A549 (cell line): ENCODE measurements at regions not wholly inside any gene's neighbourhood (a gene's known extent, or its start where the extent isn't known, plus 50 kb on each side); places are given as distances from the start of the nearest gene placed in this dataset.

ENCODE experiments used
- EP300 ChIP-seq, 2 experiments: fragments of >200 bp; sonication (Bioruptor Twin); formaldehyde crosslinking; IDR thresholded peaks; 2 replicates in 1 of 2; 3 replicates in 1 of 2; pipeline ENCODE4 v1.6.1; 2016 to 2017
- MAFK ChIP-seq: fragments of 450-650 bp; IDR thresholded peaks from 2 replicates; pipeline ENCODE4 v1.6.1; 2014; ENCODE audit not compliant: partially characterized antibody
- MYC ChIP-seq: IDR thresholded peaks from 2 replicates; pipeline ENCODE4 v1.6.1; 2012; ENCODE audit warnings: mild to moderate bottlenecking, inconsistent platforms, low read length, improper control_type of control experiment, borderline replicate concordance
- NR3C1 ChIP-seq: fragments of >200 bp; sonication (Bioruptor Twin); formaldehyde crosslinking; IDR thresholded peaks from 3 replicates; pipeline ENCODE4 v1.6.1; 2017
- RCOR1 ChIP-seq: fragments of 150-350 bp; IDR thresholded peaks from 2 replicates; pipeline ENCODE4 v1.6.1; 2014; ENCODE audit warnings: antibody characterized with exemption, low read length, low read depth
- TF ChIP-seq, protein P1 (sequence below): fragments of 200-600 bp; sonication (generic); IDR thresholded peaks from 2 replicates; pipeline ENCODE4 v1.6.1; 2016; ENCODE audit warnings: antibody characterized with exemption, mild to moderate bottlenecking, moderate library complexity
- TF ChIP-seq, protein P2 (sequence below): fragments of >200 bp; sonication (Bioruptor Twin); formaldehyde crosslinking; IDR thresholded peaks from 3 replicates; pipeline ENCODE4 v1.5.1; 2016

DNA sequence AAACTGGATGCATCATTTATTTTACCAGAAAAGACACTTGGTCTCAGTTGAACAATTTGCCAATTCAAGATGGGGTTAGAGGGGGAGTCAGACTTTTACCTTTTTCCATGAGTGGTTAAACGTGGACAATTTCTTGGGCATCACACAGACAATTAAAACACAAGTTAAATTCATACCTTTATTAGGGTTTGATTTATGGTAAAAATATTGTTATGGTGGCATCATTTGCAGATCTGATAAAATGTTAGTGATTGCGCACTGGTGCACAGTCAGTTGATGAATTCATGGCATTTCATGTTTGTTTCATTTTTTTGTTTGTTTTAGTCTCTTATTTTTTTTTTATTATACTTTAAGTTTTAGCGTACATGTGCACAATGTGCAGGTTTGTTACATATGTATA is 399.9 kb downstream of the DOK5 start:
- no peak for TF ChIP-seq RCOR1
- TF ChIP-seq MAFK = no peak
- TF ChIP-seq MYC = no peak
- no peak for TF ChIP-seq EP300 (IDR thresholded peaks at IDR 0.05)
- TF ChIP-seq, protein P1, sequence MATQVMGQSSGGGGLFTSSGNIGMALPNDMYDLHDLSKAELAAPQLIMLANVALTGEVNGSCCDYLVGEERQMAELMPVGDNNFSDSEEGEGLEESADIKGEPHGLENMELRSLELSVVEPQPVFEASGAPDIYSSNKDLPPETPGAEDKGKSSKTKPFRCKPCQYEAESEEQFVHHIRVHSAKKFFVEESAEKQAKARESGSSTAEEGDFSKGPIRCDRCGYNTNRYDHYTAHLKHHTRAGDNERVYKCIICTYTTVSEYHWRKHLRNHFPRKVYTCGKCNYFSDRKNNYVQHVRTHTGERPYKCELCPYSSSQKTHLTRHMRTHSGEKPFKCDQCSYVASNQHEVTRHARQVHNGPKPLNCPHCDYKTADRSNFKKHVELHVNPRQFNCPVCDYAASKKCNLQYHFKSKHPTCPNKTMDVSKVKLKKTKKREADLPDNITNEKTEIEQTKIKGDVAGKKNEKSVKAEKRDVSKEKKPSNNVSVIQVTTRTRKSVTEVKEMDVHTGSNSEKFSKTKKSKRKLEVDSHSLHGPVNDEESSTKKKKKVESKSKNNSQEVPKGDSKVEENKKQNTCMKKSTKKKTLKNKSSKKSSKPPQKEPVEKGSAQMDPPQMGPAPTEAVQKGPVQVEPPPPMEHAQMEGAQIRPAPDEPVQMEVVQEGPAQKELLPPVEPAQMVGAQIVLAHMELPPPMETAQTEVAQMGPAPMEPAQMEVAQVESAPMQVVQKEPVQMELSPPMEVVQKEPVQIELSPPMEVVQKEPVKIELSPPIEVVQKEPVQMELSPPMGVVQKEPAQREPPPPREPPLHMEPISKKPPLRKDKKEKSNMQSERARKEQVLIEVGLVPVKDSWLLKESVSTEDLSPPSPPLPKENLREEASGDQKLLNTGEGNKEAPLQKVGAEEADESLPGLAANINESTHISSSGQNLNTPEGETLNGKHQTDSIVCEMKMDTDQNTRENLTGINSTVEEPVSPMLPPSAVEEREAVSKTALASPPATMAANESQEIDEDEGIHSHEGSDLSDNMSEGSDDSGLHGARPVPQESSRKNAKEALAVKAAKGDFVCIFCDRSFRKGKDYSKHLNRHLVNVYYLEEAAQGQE = no peak
- TF ChIP-seq, protein P2, sequence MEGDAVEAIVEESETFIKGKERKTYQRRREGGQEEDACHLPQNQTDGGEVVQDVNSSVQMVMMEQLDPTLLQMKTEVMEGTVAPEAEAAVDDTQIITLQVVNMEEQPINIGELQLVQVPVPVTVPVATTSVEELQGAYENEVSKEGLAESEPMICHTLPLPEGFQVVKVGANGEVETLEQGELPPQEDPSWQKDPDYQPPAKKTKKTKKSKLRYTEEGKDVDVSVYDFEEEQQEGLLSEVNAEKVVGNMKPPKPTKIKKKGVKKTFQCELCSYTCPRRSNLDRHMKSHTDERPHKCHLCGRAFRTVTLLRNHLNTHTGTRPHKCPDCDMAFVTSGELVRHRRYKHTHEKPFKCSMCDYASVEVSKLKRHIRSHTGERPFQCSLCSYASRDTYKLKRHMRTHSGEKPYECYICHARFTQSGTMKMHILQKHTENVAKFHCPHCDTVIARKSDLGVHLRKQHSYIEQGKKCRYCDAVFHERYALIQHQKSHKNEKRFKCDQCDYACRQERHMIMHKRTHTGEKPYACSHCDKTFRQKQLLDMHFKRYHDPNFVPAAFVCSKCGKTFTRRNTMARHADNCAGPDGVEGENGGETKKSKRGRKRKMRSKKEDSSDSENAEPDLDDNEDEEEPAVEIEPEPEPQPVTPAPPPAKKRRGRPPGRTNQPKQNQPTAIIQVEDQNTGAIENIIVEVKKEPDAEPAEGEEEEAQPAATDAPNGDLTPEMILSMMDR = no peak
- TF ChIP-seq NR3C1 = no peak
